Natural killer cell (primary cell): ENCODE measurements at regions not wholly inside any gene's neighbourhood (a gene's known extent, or its start where the extent isn't known, plus 50 kb on each side); places are given as distances from the start of the nearest gene placed in this dataset.

ENCODE experiments used
- ATAC-seq, 3 donors: fragments of 150-1000 bp in 2 of 3; fragments of 200-7000 bp in 1 of 3; cut with Tn5 transposase; 1 replicate in 1 of 3; 2 replicates in 2 of 3; pipeline ENCODE4 v1.10.0; 2021; ENCODE audit warnings: mild to moderate bottlenecking in 2 of 3, moderate library complexity in 2 of 3
- DNase-seq, 2 donors: peaks; one replicate each; pipeline versions ENCODE4 v3.0.0 to v3.0.0-alpha.2; 2013 to 2021; ENCODE audit warnings: mixed read lengths in 1 of 2
- H3K27ac ChIP-seq: one replicate; pipeline ENCODE4 v1.5.1; 2013; ENCODE audit warnings: mild to moderate bottlenecking, low read length
- H3K27me3 ChIP-seq: one replicate; pipeline ENCODE4 v1.6.1; 2013; ENCODE audit warnings: low read length; ENCODE audit not compliant: control insufficient read depth, insufficient read depth
- H3K36me3 ChIP-seq: one replicate; pipeline ENCODE4 v1.6.1; 2013; ENCODE audit warnings: low read length; ENCODE audit not compliant: control insufficient read depth, insufficient read depth
- H3K4me1 ChIP-seq: one replicate; pipeline ENCODE4 v1.6.1; 2013; ENCODE audit warnings: low read length; ENCODE audit not compliant: control insufficient read depth, insufficient read depth
- H3K4me3 ChIP-seq: one replicate; pipeline ENCODE4 v1.5.1; 2013; ENCODE audit warnings: low read length
- H3K9me3 ChIP-seq: one replicate; pipeline ENCODE4 v1.6.1; 2013; ENCODE audit warnings: low read length; ENCODE audit not compliant: control insufficient read depth, insufficient read depth
- H3K27ac Mint-ChIP-seq, 2 donors: one replicate each; pipeline ENCODE4 v1.8.0; 2022; ENCODE audit warnings: mild to moderate bottlenecking in 2 of 2, mixed read lengths in 2 of 2, moderate library complexity in 1 of 2
- H3K27me3 Mint-ChIP-seq, 2 donors: one replicate each; pipeline ENCODE4 v1.8.0; 2022; ENCODE audit warnings: low read depth in 2 of 2, mixed read lengths in 2 of 2
- H3K36me3 Mint-ChIP-seq: one replicate; pipeline ENCODE4 v1.8.0; 2022; ENCODE audit warnings: mixed read lengths
- H3K4me1 Mint-ChIP-seq, 2 donors: one replicate each; pipeline ENCODE4 v1.8.0; 2022; ENCODE audit warnings: mixed read lengths in 2 of 2
- H3K4me3 Mint-ChIP-seq: one replicate; pipeline ENCODE4 v1.8.0; 2022; ENCODE audit warnings: mild to moderate bottlenecking, moderate library complexity, mixed read lengths
- H3K9me3 Mint-ChIP-seq, 2 donors: one replicate each; pipeline ENCODE4 v1.8.0; 2022; ENCODE audit warnings: mixed read lengths in 2 of 2
- CTCF ChIP-seq: fragments of 200-600 bp; IDR thresholded peaks from one replicate; pipeline ENCODE4 v1.8.0; 2022; ENCODE audit warnings: antibody characterized with exemption
- WGBS: methylation state at CpG from one replicate; pipeline ENCODE4 v1.1.7; 2013; ENCODE audit warnings: missing lambda C conversion rate; ENCODE audit not compliant: insufficient coverage; 5-methylcytosine and 5-hydroxymethylcytosine counted together
- intact Hi-C: fragments of 100-400 bp; cut with micrococcal nuclease; formaldehyde crosslinking; loops from one replicate; pipeline ENCODE4 v1.14.2; 2022

DNA sequence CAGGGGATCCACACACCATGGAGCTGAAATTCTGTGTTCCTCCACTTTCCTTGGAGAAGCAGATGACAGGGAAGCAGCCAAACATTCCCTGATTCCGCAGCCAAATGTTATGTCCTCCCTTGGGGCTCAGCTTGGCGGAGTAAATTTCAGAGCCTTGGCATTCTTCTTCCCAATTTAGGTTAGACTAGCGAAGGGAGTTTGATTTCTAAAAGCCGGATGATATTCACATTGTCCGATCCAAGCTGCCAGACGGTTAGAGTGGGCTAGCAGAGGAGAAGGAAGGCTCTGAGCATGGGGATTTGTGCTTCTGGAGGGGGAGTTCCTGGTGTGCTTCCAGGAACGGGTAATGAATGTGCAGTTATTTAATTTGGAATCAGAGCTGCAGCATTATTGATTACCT is 380.4 kb upstream of the EEF2KMT start:
- Histone ChIP-seq H3K4me1 (no peaks in the 10 kb centered on the region), H3K4me3 (no peak overlapping the region), H3K9me3 (no peaks in the 10 kb centered on the region), H3K36me3 (no peaks in the 10 kb centered on the region), H3K27me3 (no peaks in the 10 kb centered on the region), H3K27ac (no peak overlapping the region)
- no peak overlapping the region for H3K4me3 Mint-ChIP-seq
- no peak overlapping the region for H3K27ac Mint-ChIP-seq
- no peak for TF ChIP-seq CTCF
- peaks cover 10 to 24% of the 10 kb centered on the region in 2 donors for H3K27me3 Mint-ChIP-seq
- H3K4me1 Mint-ChIP-seq: no peaks in the 10 kb centered on the region
- intact Hi-C loops: no loop called here
- no peaks in the 10 kb centered on the region for H3K36me3 Mint-ChIP-seq
- DNase-seq: no peak
- 78% methylated on average over 7 of the region's 7 CpGs for WGBS
- no peaks in the 10 kb centered on the region for H3K9me3 Mint-ChIP-seq
- no peak for ATAC-seq

DNA sequence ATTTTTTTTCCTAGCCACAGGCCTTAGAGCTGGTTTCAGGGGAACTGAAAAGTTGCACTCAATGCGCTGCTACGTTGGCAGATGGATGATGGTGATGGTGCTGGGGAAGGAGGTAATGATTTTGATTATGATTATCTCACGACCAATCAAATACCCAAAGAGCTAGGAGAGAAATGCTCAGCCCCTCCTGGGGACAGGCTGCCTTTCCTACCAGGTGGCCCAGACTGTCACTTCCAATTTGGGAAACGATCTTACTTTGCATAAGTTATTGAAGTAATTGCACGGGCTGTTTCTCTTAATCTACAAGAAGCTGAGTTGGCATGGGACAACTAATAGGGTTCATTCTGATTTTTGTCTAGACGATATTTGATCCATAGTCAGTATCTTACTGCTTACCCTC is 379.7 kb upstream of the EEF2KMT start:
- DNase-seq (no peak), ATAC-seq (no peak)
- intact Hi-C loops: no loop called here
- Mint-ChIP-seq H3K27me3 (peaks cover 15 to 29% of the 10 kb centered on the region in 2 donors), H3K27ac (no peak overlapping the region), H3K36me3 (no peaks in the 10 kb centered on the region), H3K4me3 (no peak overlapping the region), H3K9me3 (no peaks in the 10 kb centered on the region), H3K4me1 (no peaks in the 10 kb centered on the region)
- Histone ChIP-seq H3K27ac (no peak overlapping the region), H3K27me3 (no peaks in the 10 kb centered on the region), H3K4me1 (no peaks in the 10 kb centered on the region), H3K36me3 (no peaks in the 10 kb centered on the region), H3K9me3 (no peaks in the 10 kb centered on the region), H3K4me3 (no peak overlapping the region)
- 60% methylated on average over 3 of the region's 6 CpGs for WGBS
- TF ChIP-seq CTCF: no peak

DNA sequence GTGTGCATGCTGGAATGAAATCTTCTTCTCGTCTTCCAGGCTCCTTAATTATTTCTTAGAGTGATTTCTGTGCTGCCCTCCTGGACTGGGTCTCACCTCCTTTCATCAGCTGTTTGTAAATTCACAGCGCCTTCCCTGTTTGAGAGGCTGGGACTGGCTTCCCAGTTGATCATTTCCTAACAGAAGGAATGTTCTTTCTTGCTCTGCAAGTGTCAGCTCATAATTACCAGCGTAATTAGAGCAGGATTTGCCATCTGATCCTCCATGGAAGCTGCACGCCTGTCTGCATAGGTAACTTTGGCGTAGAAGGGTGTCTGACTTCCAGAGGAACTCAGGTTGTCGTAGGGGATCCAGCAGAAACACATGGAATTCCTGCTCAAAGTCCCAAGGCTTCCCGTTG is 375.0 kb upstream of the EEF2KMT start:
- Mint-ChIP-seq H3K4me1 (no peaks in the 10 kb centered on the region), H3K36me3 (no peaks in the 10 kb centered on the region), H3K27me3 (peaks cover 12 to 22% of the 10 kb centered on the region in 2 donors), H3K27ac (no peak overlapping the region), H3K9me3 (peaks cover 0 to 2% of the 10 kb centered on the region in 2 donors), H3K4me3 (no peak overlapping the region)
- TF ChIP-seq CTCF: no peak
- Histone ChIP-seq H3K4me1 (no peaks in the 10 kb centered on the region), H3K27me3 (no peaks in the 10 kb centered on the region), H3K9me3 (no peaks in the 10 kb centered on the region), H3K27ac (no peak overlapping the region), H3K4me3 (no peak overlapping the region), H3K36me3 (no peaks in the 10 kb centered on the region)
- intact Hi-C loops: no loop called here
- no peak for ATAC-seq
- 51% methylated on average over 7 of the region's 7 CpGs for WGBS
- no peak for DNase-seq

GRCh38 chr16:5468488-5468887 is 370.9 kb upstream of the EEF2KMT start:
- 87% methylated on average over 2 of the region's 2 CpGs for WGBS
- intact Hi-C loops: no loop called here
- no peak overlapping the region for H3K4me3 Mint-ChIP-seq
- ATAC-seq (no peak), DNase-seq (no peak)
- no peak for TF ChIP-seq CTCF
- no peaks in the 10 kb centered on the region for H3K4me1 ChIP-seq
- peaks cover 20 to 25% of the 10 kb centered on the region in 2 donors for H3K27me3 Mint-ChIP-seq
- H3K9me3 Mint-ChIP-seq: peaks cover 0 to 2% of the 10 kb centered on the region in 2 donors
- no peaks in the 10 kb centered on the region for H3K4me1 Mint-ChIP-seq
- no peak overlapping the region for H3K27ac Mint-ChIP-seq
- no peaks in the 10 kb centered on the region for H3K9me3 ChIP-seq
- no peak overlapping the region for H3K4me3 ChIP-seq
- no peaks in the 10 kb centered on the region for H3K27me3 ChIP-seq
- no peaks in the 10 kb centered on the region for H3K36me3 Mint-ChIP-seq
- H3K27ac ChIP-seq: no peak overlapping the region
- H3K36me3 ChIP-seq: no peaks in the 10 kb centered on the region
